ENCODE measurements at regions not wholly inside any gene's neighbourhood (a gene's known extent, or its start where the extent isn't known, plus 50 kb on each side); places are given as distances from the start of the nearest gene placed in this dataset.

- no peak for TF ChIP-seq CTCF (IDR thresholded peaks at IDR 0.05; ENCODE audit: control insufficient read depth, insufficient read depth, low read depth, low read length, missing control alignments)
- DNase-seq (ENCODE audit: low read depth) = no peak
- H3K4me3 ChIP-seq (ENCODE audit: control insufficient read depth, low read depth, low read length) = no peak overlapping the region
Measured at GRCh38 chr7:109986701-109987100, 1104.2 kb upstream of the LRRN3 start.

- DNase-seq (ENCODE audit: low read depth) = no peak
- no peak for TF ChIP-seq CTCF (IDR thresholded peaks at IDR 0.05; ENCODE audit: control insufficient read depth, insufficient read depth, low read depth, low read length, missing control alignments)
- no peak overlapping the region for H3K4me3 ChIP-seq (ENCODE audit: control insufficient read depth, low read depth, low read length)
Measured at GRCh38 chr7:109996411-109996810, 1094.5 kb upstream of the LRRN3 start.

- no peak for DNase-seq (ENCODE audit: low read depth)
- TF ChIP-seq CTCF (IDR thresholded peaks at IDR 0.05; ENCODE audit: control insufficient read depth, insufficient read depth, low read depth, low read length, missing control alignments) = no peak
Measured at GRCh38 chr7:109996927-109997326, 1094.0 kb upstream of the LRRN3 start.

GRCh38 chr7:109997837-109998236 is 1093.1 kb upstream of the LRRN3 start:
- H3K4me3 ChIP-seq (ENCODE audit: control insufficient read depth, low read depth, low read length) = no peak overlapping the region
- TF ChIP-seq CTCF (IDR thresholded peaks at IDR 0.05; ENCODE audit: control insufficient read depth, insufficient read depth, low read depth, low read length, missing control alignments) = no peak
- no peak for DNase-seq (ENCODE audit: low read depth)

More at GRCh38 chr7:109996927-109997326, 1094.0 kb upstream of the LRRN3 start:
- H3K4me3 ChIP-seq (ENCODE audit: control insufficient read depth, low read depth, low read length) = no peak overlapping the region

GRCh38 chr7:110001254-110001938 is 1089.5 kb upstream of the LRRN3 start:
- no peak for DNase-seq (ENCODE audit: low read depth)
- H3K4me3 ChIP-seq (ENCODE audit: control insufficient read depth, low read depth, low read length) = no peak overlapping the region
- no peak for TF ChIP-seq CTCF (IDR thresholded peaks at IDR 0.05; ENCODE audit: control insufficient read depth, insufficient read depth, low read depth, low read length, missing control alignments)

GRCh38 chr7:110003827-110004226 is 1087.1 kb upstream of the LRRN3 start:
- H3K4me3 ChIP-seq (ENCODE audit: control insufficient read depth, low read depth, low read length) = no peak overlapping the region
- DNase-seq (ENCODE audit: low read depth) = no peak
- no peak for TF ChIP-seq CTCF (IDR thresholded peaks at IDR 0.05; ENCODE audit: control insufficient read depth, insufficient read depth, low read depth, low read length, missing control alignments)

All from AG09309 (cell line).